DOHH2 (cell line): ENCODE measurements at regions not wholly inside any gene's neighbourhood (a gene's known extent, or its start where the extent isn't known, plus 50 kb on each side); places are given as distances from the start of the nearest gene placed in this dataset.

Source experiments
- H3F3A ChIP-seq: fragments of 200-600 bp; sonication (generic), shearing (Covaris generic); 2 replicates; pipeline ENCODE4 v1.6.0; 2016; ENCODE audit warnings: antibody characterized with exemption, mild to moderate bottlenecking; ENCODE audit not compliant: control insufficient read depth, insufficient read depth
- H3K27ac ChIP-seq: fragments of 200-600 bp; sonication (generic); 2 replicates; pipeline ENCODE4 v1.5.1; 2014; ENCODE audit warnings: low read depth, mild to moderate bottlenecking, low read length, moderate library complexity
- H3K27me3 ChIP-seq: fragments of 200-600 bp; sonication (generic); 2 replicates; pipeline ENCODE4 v1.6.1; 2014; ENCODE audit warnings: mild to moderate bottlenecking, low read length, mixed read lengths; ENCODE audit not compliant: control insufficient read depth
- H3K36me3 ChIP-seq: fragments of 200-600 bp; sonication (generic); 2 replicates; pipeline ENCODE4 v1.6.1; 2014; ENCODE audit warnings: mild to moderate bottlenecking, low read length, moderate library complexity, mixed read lengths; ENCODE audit not compliant: control insufficient read depth
- H3K4me1 ChIP-seq: fragments of 200-600 bp; sonication (generic); 2 replicates; pipeline ENCODE4 v1.6.1; 2014; ENCODE audit warnings: mild to moderate bottlenecking, low read length, mixed read lengths; ENCODE audit not compliant: control insufficient read depth
- H3K4me2 ChIP-seq: fragments of 200-600 bp; sonication (generic); 2 replicates; pipeline ENCODE4 v1.6.0; 2014; ENCODE audit warnings: mild to moderate bottlenecking, low read length, moderate library complexity
- H3K4me3 ChIP-seq: fragments of 200-600 bp; sonication (generic); 2 replicates; pipeline ENCODE4 v1.5.1; 2014; ENCODE audit warnings: mild to moderate bottlenecking, low read length, mixed read lengths
- H3K79me2 ChIP-seq: fragments of 200-600 bp; sonication (generic); 2 replicates; pipeline ENCODE4 v1.6.1; 2014; ENCODE audit warnings: mild to moderate bottlenecking, low read length, mixed read lengths; ENCODE audit not compliant: control insufficient read depth
- H3K9me2 ChIP-seq: fragments of 200-600 bp; sonication (generic); replicated peaks from 2 replicates; pipeline ENCODE4 v1.6.1; 2014; ENCODE audit warnings: mild to moderate bottlenecking, low read length, mixed read lengths; ENCODE audit not compliant: control insufficient read depth
- H3K9me3 ChIP-seq: fragments of 200-600 bp; sonication (generic); 2 replicates; pipeline ENCODE4 v1.6.1; 2014; ENCODE audit warnings: antibody characterized with exemption, low read length, mixed read lengths; ENCODE audit not compliant: control insufficient read depth, insufficient read depth
- H4K20me1 ChIP-seq: fragments of 200-600 bp; sonication (generic); 2 replicates; pipeline ENCODE4 v1.6.0; 2014; ENCODE audit warnings: low read depth, mild to moderate bottlenecking, antibody characterized with exemption, low read length, moderate library complexity; ENCODE audit not compliant: control insufficient read depth, insufficient read depth
- EZH2phosphoT487 ChIP-seq: fragments of 200-600 bp; sonication (generic); IDR thresholded peaks from 2 replicates; pipeline ENCODE4 v1.6.1; 2017; ENCODE audit warnings: borderline replicate concordance, mild to moderate bottlenecking, antibody characterized with exemption, low read length, moderate library complexity, mixed read lengths
- TF ChIP-seq, protein P1 (sequence below): fragments of 200-600 bp; sonication (generic); IDR thresholded peaks from one replicate; pipeline ENCODE4 v1.5.1; 2014; ENCODE audit warnings: antibody characterized with exemption, mild to moderate bottlenecking, low read depth, low read length; ENCODE audit not compliant: poor library complexity, severe bottlenecking

DNA sequence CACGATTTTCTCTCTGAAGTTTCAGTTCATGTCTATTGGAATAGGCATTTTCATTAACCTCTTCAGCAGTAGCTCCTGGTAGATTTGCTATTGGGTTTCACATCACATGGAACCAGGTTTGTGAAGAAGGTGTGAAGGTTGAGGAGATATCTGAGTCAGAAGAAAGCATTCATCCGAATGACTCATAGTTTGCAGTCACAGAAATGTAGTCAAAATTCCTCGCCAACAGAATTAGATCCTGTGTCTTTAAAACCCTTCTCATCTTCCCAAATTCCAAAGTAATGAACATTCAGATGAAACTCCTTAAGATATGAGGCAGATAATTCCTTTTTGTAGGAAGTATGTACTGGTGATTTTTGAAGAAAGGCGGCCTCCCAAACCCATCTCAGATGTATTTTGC, 125.0 kb upstream of the LARGE1 start:
- Histone ChIP-seq H3K9me2 (no peaks in the 10 kb centered on the region), H3K36me3 (no peaks in the 10 kb centered on the region), H3K4me2 (no peak overlapping the region), H3K27ac (no peak overlapping the region), H4K20me1 (no peaks in the 10 kb centered on the region), H3K79me2 (no peaks in the 10 kb centered on the region), H3K4me3 (no peak overlapping the region), H3K27me3 (no peaks in the 10 kb centered on the region), H3K9me3 (no peaks in the 10 kb centered on the region), H3F3A (no peaks in the 10 kb centered on the region), H3K4me1 (no peaks in the 10 kb centered on the region)
- TF ChIP-seq, protein P1, sequence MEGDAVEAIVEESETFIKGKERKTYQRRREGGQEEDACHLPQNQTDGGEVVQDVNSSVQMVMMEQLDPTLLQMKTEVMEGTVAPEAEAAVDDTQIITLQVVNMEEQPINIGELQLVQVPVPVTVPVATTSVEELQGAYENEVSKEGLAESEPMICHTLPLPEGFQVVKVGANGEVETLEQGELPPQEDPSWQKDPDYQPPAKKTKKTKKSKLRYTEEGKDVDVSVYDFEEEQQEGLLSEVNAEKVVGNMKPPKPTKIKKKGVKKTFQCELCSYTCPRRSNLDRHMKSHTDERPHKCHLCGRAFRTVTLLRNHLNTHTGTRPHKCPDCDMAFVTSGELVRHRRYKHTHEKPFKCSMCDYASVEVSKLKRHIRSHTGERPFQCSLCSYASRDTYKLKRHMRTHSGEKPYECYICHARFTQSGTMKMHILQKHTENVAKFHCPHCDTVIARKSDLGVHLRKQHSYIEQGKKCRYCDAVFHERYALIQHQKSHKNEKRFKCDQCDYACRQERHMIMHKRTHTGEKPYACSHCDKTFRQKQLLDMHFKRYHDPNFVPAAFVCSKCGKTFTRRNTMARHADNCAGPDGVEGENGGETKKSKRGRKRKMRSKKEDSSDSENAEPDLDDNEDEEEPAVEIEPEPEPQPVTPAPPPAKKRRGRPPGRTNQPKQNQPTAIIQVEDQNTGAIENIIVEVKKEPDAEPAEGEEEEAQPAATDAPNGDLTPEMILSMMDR: no peak
- no peak for TF ChIP-seq EZH2phosphoT487

DNA sequence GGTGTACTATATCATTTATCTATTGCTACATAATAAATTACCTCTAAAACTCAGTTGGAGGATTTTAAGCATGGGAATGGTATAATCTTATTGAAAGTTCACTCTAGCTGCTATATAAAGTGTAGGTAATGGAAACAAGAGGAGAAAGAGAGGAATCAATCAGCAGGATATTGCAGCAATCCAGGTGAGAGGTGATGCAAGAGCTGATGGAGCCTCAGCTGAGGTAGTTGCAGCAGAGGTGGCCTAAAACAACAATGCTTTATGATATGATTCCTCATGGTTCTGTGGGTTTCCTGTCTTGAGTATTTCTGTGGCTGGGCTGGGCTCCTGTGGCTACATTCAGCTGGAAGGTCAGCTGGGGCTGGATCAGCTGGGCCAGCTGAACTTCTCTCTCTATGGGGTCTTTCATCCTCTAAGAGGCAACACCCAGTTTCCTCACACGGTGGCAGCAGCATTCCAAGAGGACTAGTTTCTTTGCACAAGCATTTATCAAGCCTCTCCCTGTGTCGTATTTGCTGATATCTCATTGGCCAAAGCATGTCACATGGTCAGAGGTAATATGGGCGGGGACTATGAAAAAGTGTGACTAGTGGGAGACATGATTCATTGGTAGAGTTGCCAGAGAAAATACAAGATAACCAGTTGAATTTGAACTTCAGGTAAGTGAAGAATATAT, 135.4 kb upstream of the LARGE1 start:
- Histone ChIP-seq H3K27me3 (no peaks in the 10 kb centered on the region), H3K4me1 (no peaks in the 10 kb centered on the region), H3K79me2 (no peaks in the 10 kb centered on the region), H3K9me3 (peaks cover 11% of the 10 kb centered on the region; the same call in 1 of the 2 replicates), H3K4me3 (no peak overlapping the region), H4K20me1 (no peaks in the 10 kb centered on the region), H3K4me2 (no peak overlapping the region), H3K27ac (no peak overlapping the region), H3K36me3 (no peaks in the 10 kb centered on the region), H3F3A (no peaks in the 10 kb centered on the region), H3K9me2 (no peaks in the 10 kb centered on the region)
- TF ChIP-seq EZH2phosphoT487: no peak
- TF ChIP-seq, protein P1: no peak

DNA sequence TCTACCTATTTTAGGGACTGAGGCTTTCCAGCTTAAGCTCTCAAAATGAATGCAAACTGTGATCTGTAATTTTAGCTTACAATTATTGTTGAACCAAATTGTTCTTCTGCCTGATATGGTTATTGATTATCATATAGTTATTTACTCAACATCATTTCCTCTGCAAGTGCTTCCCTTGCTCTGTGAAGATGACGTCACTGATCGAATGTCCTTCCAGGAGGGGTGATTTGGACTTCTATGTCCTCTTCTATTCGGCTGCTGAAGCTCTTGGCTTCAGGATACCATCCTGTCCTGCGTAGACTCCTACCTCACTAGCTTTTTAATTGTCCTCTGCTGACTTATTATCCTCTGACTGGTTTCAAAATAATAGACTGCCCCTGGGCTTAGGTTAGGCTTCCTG, 137.4 kb upstream of the LARGE1 start:
- H3F3A ChIP-seq: no peaks in the 10 kb centered on the region
- no peak overlapping the region for H3K4me2 ChIP-seq
- peaks cover 11% of the 10 kb centered on the region; the same call in 1 of the 2 replicates for H3K9me3 ChIP-seq
- no peaks in the 10 kb centered on the region for H3K36me3 ChIP-seq
- H3K79me2 ChIP-seq: no peaks in the 10 kb centered on the region
- TF ChIP-seq EZH2phosphoT487: no peak
- no peaks in the 10 kb centered on the region for H3K9me2 ChIP-seq
- no peak overlapping the region for H3K27ac ChIP-seq
- no peak overlapping the region for H3K4me3 ChIP-seq
- H3K4me1 ChIP-seq: no peaks in the 10 kb centered on the region
- H4K20me1 ChIP-seq: no peaks in the 10 kb centered on the region
- H3K27me3 ChIP-seq: no peaks in the 10 kb centered on the region

DNA sequence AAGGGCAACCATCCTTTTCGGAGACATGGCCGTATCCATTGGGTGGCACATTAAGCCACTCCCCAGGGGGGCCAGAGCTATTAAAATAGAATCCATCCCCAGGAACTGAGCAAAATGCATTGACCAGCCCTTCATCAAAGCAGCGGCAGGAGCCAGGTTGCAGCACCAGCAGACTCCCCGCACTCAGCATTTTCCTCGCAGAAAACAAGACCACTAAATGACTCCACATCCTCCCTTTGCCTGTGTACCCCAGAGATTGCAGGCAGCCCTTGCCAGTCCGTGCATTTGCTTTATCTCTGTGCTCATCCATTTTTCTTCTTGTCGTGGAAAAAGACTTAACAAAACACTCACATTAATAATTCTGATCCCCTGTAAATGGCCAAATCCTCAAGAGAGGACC, 144.4 kb upstream of the LARGE1 start:
- H3K4me1 ChIP-seq: no peaks in the 10 kb centered on the region
- no peaks in the 10 kb centered on the region for H3F3A ChIP-seq
- H3K27ac ChIP-seq: no peak overlapping the region
- peaks cover under 1% of the 10 kb centered on the region; the same call in 1 of the 2 replicates for H3K9me3 ChIP-seq
- H3K9me2 ChIP-seq: no peaks in the 10 kb centered on the region
- no peaks in the 10 kb centered on the region for H4K20me1 ChIP-seq
- H3K4me2 ChIP-seq: no peak overlapping the region
- TF ChIP-seq, protein P1: no peak
- no peak for TF ChIP-seq EZH2phosphoT487
- H3K27me3 ChIP-seq: no peaks in the 10 kb centered on the region
- no peak overlapping the region for H3K4me3 ChIP-seq
- no peaks in the 10 kb centered on the region for H3K79me2 ChIP-seq
- H3K36me3 ChIP-seq: no peaks in the 10 kb centered on the region
